HG02759 (cell line): ENCODE measurements at regions not wholly inside any gene's neighbourhood (a gene's known extent, or its start where the extent isn't known, plus 50 kb on each side); places are given as distances from the start of the nearest gene placed in this dataset.
"Not testable (repeated sequence)": the region's sequence is repeated elsewhere in the genome, so short reads cannot be mapped to it uniquely, and the experiment has no call there.

Experiments used
- ATAC-seq: cut with Tn5 transposase; IDR thresholded peaks from one replicate; pipeline ENCODE4 v1.9.1; 2021; ENCODE audit warnings: mild to moderate bottlenecking, moderate library complexity; ENCODE audit not compliant: unreplicated experiment

DNA sequence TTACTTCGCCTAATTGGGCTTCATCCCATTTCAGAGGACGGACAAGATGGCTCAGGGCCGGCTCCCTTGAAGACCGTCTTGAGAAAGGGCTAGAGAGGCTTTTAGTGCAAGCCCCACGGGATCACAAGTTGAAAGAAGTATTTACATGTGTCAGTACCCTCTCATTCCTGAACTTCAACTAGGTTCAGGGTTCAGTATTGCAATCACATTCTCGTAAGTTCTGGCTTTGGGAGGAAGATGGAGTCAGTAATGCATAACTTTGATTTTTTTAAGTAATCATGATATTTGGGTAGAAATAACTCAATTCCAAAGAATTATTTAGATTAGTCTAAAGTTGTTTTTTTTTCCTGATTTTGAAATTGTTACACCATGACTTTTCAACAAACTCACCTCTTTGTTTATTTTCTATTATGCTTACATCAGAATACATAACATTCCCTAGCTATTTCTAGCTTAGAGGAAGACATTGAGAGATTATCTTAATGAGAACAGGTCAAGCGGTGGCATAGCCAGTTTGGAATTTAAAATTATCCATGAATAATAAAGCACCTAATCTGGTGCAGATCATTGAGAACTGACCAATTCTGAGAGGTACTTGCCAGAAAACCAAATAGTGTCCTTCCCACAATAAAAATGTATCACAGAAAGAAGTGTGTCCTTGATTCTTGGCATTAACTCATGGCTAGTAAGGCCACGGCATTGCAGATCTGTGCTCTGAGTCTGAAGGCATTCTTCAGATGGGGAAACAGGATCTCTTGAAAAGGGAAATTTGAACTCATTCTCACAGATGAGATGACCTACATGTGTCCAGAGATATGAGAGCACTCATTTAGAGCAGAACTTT, 92.1 kb upstream of the BLID start:
- ATAC-seq, result no peak

GRCh38 chr11:122207505-122207904, 91.5 kb upstream of the BLID start:
- ATAC-seq, result no peak

GRCh38 chr11:122205036-122205435, 89.0 kb upstream of the BLID start:
- ATAC-seq, result no peak

GRCh38 chr11:122204206-122204605, 88.2 kb upstream of the BLID start:
- ATAC-seq, result no peak

GRCh38 chr11:122202951-122203456, 87.0 kb upstream of the BLID start:
- ATAC-seq, result peak; percentile 88

GRCh38 chr11:122202161-122202950, 86.3 kb upstream of the BLID start:
- no peak for ATAC-seq

DNA sequence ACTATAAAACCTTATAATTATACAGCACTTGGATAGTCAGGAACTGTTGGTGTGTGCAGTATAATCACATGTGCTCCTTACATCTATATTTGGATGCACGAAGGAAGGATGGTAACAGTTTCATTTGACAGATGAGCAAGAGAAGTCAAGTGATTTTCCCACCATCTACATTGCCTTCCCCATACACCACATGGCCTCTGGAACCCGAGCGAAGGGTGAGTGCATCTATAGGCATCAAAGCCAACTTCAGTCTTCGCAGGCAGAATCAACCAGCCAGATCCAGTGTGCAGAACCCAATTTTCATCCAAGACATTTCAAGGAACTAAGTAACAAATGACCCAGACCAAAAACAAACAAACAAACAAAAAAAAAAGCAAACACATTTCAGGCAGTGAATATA, 85.1 kb upstream of the BLID start:
- no peak for ATAC-seq

DNA sequence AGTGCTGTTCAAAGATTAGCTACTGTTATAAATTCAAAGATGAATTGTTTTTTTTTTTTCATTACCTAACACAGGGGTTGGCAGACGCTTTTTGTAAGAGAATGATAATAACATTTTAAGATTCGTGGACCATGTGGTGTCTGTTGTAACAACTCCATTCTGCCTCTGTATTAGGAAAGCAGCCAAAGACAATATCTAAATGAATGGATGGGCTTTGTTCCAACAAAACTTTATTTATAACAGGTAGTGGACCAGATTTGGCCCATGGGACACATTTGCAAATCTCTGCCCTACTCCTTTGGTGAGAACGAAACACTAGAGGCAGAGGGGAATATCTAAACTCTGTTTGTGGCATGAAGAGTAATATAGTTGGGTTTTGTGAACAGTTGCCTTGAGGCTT, 83.6 kb upstream of the BLID start:
- ATAC-seq, result no peak

DNA sequence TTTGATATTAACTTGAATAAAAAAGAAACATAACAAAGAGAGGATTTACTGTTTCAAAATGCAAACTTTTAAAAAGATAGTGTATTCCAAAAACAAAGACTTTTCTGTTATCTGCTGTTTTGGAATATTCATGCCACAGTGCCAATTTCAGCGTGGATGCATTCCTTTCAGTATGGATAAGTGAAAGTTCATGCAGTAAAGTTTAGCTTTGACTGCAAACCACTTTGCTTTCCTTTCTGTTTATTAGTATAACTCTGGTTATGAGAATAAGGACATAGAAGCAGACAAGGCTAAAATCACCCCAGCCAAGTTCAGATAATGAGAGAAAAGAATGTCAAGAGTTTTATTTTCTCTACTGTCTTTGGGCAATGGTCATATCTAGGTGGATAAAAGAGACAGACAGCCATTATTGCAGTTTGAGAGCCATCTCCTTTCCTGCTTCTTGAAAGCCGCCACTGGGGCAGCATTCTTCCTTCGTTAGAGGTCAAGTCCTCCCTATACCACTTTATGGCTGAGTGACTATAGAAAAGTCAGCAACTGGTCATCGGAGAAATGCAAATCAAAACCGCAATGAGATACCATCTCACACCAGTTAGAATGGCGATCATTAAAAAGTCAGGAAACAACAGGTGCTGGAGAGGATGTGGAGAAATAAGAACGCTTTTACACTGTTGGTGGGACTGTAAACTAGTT, 82.4 kb upstream of the BLID start:
- no peak for ATAC-seq

- ATAC-seq, result no peak
Measured at GRCh38 chr11:122197066-122197987, 81.3 kb upstream of the BLID start.

DNA sequence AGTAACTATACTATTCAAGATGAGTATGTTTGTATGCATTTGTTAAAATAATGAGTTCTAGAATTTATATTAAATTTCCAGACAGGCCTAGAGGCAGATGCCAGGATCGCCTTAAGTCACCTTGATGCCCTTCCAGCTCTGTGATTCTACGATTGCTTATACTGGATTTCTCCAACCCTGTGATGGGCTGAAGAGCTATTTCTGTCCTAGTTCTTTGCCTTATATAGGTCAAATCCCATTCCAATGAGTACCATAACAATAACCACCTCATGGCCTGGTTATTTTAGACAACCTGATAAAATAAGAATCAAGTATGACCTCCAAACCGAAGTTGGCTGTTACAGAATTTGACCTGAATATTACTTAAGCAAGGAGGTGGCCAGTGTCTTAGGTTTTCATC, 79.8 kb upstream of the BLID start:
- no peak for ATAC-seq

DNA sequence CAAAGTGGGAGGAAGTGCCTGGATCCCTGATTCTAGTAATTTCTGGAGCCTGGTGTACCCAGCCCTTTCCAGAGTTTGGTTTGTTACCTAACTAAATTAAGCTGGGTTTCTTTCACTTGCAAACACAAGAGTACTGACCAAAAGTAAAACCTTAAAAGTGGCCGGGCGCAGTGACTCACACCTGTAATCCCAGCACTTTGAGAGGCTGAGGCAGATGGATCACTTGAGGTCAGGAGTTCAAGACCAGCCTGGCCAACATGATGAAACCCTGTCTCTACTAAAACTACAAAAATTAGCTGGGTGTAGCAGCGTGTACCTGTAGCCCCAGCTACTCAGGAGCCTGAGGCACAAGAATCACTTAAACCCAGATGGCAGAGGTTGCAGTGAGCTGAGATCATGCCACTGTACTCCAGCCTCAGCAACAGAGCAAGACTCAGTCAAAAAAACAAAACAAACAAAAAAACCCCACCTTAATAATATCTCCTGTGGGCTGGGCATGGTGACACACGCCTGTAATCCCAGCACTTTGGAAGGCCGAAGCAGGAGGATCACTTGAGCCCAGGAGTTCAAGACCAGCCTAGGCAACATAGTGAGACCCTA, 78.0 kb upstream of the BLID start:
- not testable (repeated sequence) for ATAC-seq

GRCh38 chr11:122193457-122193856, 77.4 kb upstream of the BLID start:
- no peak for ATAC-seq

DNA sequence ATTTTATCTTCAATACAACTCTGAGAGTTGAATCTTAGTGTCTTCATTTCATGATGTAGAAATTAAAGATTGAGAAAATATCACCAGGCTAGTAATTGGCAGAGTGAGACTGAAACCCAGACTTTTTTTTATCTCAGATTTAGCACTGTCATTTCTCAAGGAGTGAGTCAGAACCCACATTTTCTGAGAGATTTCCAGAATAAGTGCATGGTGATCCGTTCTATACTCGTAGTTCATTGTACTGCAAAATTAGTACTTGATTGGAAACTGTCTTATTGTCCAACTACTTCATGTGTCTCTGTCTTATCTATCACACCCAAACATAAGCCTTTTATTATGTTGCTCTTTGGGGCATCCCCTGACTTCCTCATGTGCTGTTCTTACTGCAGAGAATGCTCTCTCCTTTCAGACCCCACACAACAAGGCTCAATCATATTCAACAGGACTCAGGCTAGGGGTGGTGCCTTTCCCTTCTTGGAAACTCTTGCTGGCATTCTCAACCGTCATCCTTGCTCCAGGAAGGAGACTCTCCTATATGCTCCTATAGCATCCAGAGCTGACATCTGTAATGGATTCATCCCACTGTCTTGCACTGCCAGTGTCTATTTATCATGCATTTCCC, 76.7 kb upstream of the BLID start:
- no peak for ATAC-seq

DNA sequence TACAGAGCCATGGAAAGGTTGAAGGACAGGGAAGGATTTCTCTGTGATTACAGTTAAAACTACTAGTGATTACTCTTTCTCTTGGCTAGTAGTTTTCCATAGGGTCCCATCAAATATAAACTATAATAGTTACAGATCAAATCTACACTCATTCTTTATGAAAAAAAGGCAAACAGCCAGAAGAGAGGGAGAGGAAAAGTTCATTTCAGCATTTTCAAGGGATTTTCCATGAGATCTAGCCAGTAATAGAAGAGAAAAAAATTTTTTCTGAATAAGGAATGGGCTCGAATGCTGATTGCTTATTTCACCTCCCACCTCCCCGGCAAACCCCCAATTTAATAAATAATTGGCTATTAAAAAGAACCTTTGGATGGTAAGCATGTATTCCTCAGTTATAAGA, 74.8 kb upstream of the BLID start:
- ATAC-seq, result no peak

- no peak for ATAC-seq
Measured at GRCh38 chr11:122189229-122189628, 73.2 kb upstream of the BLID start.

- ATAC-seq, result no peak
Measured at GRCh38 chr11:122187373-122188165, 71.6 kb upstream of the BLID start.

DNA sequence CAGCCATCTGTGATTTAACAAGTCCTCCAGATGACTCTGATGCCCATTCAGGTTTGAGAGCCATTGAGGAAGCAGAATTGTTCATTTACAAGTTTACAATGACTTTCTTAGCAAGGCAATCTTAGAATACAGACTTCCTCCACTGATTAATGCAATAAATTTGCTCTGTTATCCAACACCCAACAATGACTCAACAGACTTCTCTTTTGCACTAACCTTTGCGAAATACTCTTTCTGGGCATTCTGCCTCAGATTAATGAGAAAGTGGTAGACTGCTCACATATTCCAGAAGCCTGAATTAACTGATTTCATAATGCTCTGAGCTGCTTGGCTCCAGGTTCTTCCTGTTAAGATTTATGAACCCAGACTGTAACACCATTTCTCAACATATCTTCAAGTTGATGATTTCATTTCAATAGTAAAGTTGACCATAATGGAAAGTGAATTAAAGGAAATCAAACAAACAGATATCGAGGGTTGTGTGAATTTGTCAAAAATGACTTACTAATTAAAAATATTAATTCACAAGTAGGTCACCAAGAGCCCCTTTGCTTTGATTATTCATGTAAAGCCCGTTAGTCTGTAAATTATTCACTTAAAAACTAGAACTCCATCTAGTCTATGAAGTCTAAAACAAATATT, 70.5 kb upstream of the BLID start:
- ATAC-seq, result no peak
